Stimulated activated CD4-positive, alpha-beta T cell treated with anti-CD3 and anti-CD28 coated beads, Interleukin-4, amount 100 ng/mL, for 4 hours (primary cell): ENCODE measurements at regions not wholly inside any gene's neighbourhood (a gene's known extent, or its start where the extent isn't known, plus 50 kb on each side); places are given as distances from the start of the nearest gene placed in this dataset.
"Not testable (repeated sequence)": the region's sequence is repeated elsewhere in the genome, so short reads cannot be mapped to it uniquely, and the experiment has no call there.

Experiments
- DNase-seq, 2 experiments: peaks; one replicate each; pipeline ENCODE4 v3.0.0-alpha.2; 2020

DNA sequence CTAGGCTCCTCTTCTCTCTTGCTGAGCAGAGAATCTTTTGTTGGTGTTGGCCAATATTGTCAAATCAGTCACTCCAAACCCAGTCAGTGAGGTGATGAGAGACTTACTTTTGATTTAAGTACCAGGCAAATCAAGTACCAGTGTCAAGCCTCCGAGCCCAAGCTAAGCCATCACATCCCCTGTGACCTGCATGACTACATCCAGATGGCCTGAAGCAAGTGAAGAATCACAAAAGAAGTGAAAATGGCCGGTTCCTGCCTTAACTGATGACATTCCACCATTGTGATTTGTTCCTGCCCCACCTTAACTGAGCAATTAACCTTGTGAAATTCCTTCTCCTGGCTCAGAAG, 107.0 kb upstream of the DAB1 start:
- not testable (repeated sequence) for DNase-seq

DNA sequence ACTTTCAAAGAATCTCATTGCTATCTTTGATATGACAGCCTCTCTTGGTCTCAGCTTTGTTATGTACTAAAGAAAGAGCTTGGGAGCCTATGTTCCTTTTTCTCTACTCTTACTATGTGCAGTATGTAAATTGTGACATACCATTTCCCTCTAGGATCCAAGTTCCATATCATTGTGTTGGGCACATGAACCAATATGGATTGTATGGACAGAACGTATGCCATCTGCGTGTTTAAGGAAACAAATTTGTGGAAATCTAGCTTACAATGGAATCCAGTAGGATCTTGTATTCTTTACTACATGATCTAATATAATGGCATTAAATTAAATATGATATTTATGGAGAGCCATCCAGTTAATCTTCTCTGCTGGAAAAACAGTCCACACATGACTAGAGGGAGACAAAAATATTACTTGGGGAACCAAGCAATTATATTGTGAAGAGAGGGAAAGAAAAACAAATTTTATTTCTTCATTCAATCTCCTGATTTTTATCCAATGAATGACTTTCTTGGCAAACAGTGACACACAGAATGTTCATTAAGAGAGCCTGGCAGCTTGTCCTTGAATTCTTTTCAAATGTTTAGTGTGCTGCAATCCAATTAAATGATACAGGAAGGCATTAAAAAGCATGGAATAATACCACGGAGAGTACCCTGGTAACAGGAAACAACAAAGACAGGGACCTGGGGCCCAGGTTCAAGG, 106.5 kb upstream of the DAB1 start:
- no peak for DNase-seq

DNA sequence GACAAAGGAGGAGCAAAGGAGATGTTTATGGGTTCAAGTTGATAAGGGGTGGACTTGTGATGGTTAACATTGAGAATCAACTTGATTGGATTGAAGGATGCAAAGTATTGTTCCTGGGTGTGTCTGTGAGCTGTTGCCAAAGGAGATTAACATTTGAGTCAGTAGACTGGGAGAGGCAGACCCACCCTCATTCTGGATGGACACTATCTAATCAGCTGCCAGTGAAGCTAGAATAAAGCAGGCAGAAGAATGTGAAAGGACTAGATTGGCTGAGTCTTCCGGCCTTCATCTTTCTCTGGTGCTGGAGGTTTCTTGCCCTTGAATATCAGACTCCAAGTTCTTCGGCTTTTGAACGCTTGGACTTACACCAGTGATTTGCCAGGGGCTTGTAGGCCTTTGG, 98.7 kb upstream of the DAB1 start:
- no peak for DNase-seq

- no peak for DNase-seq
Measured at GRCh38 chr1:57520743-57521515, 97.1 kb upstream of the DAB1 start.

DNA sequence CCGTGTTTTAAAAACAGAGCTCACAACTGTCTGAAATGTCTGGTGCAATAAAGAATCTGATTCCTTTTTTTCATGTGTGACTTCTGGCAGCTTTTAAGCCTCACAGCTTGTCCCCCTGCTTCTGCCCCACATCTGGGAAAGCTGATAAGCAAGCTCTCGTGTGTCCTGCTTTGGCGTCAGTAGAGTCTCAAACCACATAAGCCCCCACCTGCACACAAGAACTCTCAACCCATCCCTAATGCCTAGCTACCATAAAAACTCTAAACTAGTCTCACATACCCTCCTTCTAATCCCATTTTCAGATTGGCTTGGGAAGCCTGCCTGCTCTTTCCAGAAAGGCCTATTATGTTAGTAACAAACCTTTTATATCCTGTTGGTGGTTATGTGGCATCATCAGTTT, 94.6 kb upstream of the DAB1 start:
- DNase-seq: no peak

GRCh38 chr1:57517587-57518374, 93.9 kb upstream of the DAB1 start:
- DNase-seq: no peak

- DNase-seq: no peak
Measured at GRCh38 chr1:57512386-57512785, 88.5 kb upstream of the DAB1 start.

DNA sequence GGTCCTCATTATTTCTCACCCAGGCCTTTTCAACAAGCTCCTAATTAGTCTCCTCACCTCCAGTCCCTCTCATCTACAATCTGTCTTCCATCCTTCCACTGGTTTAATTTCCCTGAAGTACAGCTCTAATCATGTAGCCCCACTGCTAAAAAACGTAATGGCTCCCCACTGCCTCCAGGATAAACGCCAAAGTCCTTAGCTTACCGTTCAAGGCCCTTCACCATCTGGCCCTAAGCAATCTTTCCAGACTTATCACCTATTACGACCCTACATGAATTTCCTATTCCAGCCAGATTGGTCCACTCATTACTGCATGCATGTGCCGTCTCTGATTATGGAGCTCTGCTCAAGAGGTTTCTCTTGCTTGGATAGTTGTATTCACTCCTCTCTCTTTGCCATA, 83.1 kb upstream of the DAB1 start:
- DNase-seq: no peak

- no peak for DNase-seq
Measured at GRCh38 chr1:57503337-57503736, 79.5 kb upstream of the DAB1 start.

DNA sequence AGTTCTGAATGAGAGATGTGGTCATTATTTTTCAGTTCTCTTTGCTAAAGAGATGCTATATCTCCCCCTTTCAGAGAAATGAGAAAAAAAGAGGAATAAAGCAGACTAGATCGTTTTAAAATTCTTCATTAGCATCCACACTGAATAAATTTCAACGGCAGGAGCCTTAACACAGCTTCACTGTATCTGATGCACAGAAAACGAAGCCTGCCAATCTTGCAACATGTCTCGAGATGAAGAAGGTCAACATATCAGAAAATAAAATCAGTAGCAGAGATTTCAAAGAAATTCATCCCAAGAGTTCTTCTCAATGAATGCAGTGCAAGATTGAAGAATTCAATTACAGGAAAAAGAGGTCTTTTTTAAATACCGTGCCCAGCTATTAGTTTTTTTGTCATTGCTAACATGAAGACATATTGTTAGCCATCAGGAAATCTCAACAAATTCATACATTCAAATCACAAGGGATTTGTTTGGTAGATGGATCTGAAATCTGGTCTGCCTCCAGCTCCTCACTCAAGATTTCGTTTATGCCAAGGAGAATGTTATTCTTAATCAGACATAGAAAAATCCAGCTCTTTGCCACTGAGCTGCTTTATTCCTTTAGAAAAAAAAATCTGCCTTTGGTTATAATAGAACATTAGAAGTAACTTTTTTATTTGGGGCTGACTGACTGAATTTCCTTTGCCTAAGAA, 76.4 kb upstream of the DAB1 start:
- no peak for DNase-seq

DNA sequence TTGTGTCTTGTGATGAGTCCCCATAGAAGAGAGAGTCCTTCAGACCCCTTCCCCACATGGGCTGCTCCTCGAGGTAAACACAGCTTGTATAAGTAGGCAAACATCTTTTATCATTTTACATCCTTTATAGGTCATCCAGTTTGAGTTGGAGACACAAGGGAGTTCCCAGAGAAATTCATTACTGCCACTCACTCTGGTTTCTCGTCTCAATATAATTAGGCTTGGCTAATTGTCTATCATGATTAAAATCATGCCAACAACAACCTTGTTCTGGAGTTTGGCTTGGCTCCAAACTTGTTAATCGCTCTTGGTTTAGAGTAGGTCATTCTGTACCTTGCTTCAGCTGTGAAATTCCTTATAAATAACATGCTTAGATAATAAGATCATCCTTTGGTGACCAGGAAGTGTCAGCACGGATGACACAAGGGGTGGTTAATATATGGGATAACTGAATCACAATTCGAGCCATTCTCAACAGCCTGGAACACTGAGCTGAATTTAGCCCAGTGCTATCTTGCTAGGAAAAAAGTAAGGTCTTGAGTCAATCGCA, 70.7 kb upstream of the DAB1 start:
- no peak for DNase-seq

GRCh38 chr1:57492586-57493226, 68.8 kb upstream of the DAB1 start:
- DNase-seq: no peak

DNA sequence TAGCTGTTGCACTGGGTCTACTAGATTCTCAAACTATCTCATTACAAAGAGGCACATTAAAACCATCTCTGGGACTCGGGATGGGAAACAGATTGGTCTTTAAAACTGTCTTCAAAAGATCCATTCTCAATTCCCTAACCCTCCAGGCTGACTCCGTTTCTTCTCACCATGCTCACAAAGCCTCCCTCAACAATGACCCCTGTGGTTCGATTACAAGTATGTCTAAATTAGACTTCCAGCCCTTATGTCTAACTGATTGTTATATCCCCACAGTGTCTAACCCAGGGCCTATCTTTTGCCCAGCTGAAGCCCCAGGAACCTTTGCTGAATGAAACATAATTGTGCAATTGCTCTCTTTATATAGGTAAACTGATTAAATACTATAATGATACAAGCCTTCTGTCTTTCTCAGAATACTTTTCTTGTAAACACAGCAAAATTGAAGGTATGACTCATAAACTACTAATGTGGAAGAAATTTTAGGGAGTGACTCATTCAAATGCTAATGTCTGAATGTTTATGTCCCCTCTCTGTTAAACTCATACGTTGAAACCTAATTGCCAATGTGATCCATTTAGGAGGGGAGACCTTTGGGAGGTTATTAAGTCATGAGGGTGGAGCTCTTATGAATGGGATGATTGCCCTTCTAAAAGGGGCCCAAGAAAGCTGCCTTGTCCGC, 65.6 kb upstream of the DAB1 start:
- DNase-seq: no peak

DNA sequence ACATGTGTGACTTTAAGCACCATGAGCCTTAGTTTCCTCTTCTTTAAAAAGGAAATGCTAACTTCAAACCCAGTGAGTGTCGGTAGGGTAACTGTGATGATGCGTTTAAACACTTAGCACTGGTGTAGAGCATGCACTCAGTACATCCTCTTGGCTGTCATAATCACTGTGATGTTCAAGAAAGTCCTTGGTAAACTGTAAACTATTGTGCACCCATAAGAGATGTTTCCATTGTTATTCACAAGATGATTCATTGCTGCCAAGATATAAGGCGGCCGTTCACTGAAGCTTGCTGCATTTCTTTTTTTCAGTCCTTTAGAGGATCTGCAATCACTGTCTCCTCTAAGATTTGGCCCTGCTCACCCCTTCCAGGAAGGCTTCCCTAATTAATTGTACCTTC, 61.8 kb upstream of the DAB1 start:
- no peak for DNase-seq

DNA sequence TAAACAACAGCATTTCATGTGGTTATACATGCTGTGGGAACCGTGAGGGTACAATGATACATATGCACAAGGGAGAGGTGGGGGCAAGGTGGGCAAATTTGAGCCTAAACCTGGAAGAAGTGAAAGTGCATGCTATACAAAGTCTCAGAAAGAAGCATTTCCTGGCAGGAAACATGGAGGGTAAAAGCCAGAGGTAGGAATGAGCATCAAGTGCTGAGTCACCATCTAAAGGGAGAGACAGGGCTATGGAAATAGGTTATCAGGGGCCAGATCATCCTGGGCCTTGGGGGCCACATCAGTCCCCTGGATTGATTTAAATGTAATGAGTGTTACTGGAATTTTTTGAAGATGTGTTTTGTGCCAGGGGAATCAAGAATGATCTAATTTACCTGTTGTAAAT, 60.1 kb upstream of the DAB1 start:
- DNase-seq: no peak

DNA sequence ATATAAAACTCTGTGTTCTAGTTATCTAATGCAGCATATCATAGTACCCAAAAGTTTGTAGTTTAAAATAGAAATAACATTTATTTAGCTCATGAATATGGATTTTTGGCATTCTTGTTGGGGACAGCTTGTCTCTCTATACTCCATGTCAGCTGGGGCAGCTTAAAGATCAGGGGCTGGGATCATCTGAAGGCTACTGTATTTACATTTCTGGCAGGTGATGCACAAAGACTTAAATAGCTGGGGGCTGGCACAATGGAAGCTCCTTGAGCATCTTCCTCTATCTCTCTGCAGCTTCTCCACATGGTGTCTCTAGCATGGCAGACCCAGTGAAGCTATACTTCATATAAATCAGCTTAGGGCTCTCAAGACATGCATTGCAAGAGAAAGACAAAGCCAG, 55.6 kb upstream of the DAB1 start:
- no peak for DNase-seq

DNA sequence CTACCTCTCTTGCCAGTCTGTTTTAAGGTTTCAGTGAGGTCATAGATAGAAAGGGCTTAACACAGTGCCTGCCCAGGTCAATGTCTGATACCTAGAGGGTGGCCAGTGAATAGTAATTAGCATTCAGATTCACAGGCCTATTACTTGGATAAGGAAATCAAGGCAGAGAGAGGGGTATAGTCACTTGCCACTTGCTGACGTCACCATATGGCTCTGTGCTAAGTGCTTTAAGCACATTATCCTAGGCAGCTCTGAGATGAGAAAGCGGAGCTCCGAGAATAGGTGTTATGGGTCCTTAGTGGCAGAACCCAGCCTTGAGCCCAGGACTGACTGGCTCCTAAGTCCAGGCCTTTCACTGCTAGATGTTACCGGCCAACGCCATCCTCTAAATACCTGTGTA, 51.5 kb upstream of the DAB1 start:
- no peak for DNase-seq

DNA sequence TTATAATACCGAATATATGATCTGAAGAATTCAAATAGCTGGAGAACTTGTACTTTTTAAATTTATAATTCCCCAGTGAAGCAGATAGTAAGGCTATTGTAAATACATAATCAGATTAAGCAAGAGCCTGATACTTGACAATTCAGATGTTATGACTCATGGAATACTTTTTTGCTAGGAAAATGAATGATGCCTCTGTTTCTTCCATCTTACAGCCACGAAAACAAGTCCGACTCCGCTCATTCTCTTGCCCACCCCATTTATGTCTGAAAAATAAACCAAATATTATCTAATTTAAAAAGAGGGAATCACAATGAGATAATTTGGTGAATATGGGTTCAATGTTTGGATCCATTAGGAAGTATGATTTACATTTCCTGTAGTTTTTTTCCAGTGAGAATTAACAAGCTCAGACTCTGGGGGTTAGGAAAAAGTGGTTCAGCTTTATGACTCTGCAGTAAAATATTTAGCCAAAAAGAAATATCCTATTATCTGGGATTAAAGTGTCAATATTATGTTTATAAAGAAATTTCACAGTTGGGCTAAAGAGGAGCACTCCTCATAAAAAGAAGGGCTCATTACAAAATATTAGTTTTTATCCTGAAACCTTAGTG, 50.4 kb upstream of the DAB1 start:
- DNase-seq: no peak
